22Rv1 (cell line): ENCODE measurements at regions not wholly inside any gene's neighbourhood (a gene's known extent, or its start where the extent isn't known, plus 50 kb on each side); places are given as distances from the start of the nearest gene placed in this dataset.

ENCODE experiments used
- H3K27ac ChIP-seq: fragments of 450-650 bp; 2 replicates; pipeline ENCODE4 v1.5.1; 2017
- CTCF ChIP-seq: fragments of 450-650 bp; IDR thresholded peaks from 2 replicates; pipeline ENCODE4 v1.5.1; 2017; ENCODE audit warnings: mild to moderate bottlenecking
- ZFX ChIP-seq: fragments of 450-650 bp; IDR thresholded peaks from 2 replicates; pipeline ENCODE4 v1.6.1; 2017; ENCODE audit warnings: antibody characterized with exemption, borderline replicate concordance

- no peak for TF ChIP-seq CTCF
- no peak for TF ChIP-seq ZFX
- H3K27ac ChIP-seq = no peak overlapping the region
Measured at GRCh38 chr7:15764851-15765382, 78.4 kb upstream of the MEOX2 start.

- no peak overlapping the region for H3K27ac ChIP-seq
- TF ChIP-seq ZFX = no peak
Measured at GRCh38 chr7:15764010-15764409, 77.5 kb upstream of the MEOX2 start.

- no peak overlapping the region for H3K27ac ChIP-seq
- no peak for TF ChIP-seq CTCF
- TF ChIP-seq ZFX = no peak
Measured at GRCh38 chr7:15757041-15758000, 70.8 kb upstream of the MEOX2 start.

- H3K27ac ChIP-seq = no peak overlapping the region
Measured at GRCh38 chr7:15755061-15755460, 68.6 kb upstream of the MEOX2 start.

GRCh38 chr7:15753887-15754579 lies 67.5 kb upstream of the MEOX2 start:
- no peak for TF ChIP-seq ZFX
- no peak for TF ChIP-seq CTCF

More at GRCh38 chr7:15755061-15755460, 68.6 kb upstream of the MEOX2 start:
- no peak for TF ChIP-seq CTCF
- TF ChIP-seq ZFX = no peak

GRCh38 chr7:15752377-15752776 lies 65.9 kb upstream of the MEOX2 start:
- TF ChIP-seq ZFX (no peak), CTCF (no peak)
- H3K27ac ChIP-seq = no peak overlapping the region

More at GRCh38 chr7:15753887-15754579, 67.5 kb upstream of the MEOX2 start:
- H3K27ac ChIP-seq = no peak overlapping the region

GRCh38 chr7:15751191-15751701 lies 64.8 kb upstream of the MEOX2 start:
- TF ChIP-seq ZFX (no peak), CTCF (no peak)
- no peak overlapping the region for H3K27ac ChIP-seq
